ENCODE measurements at regions not wholly inside any gene's neighbourhood (a gene's known extent, or its start where the extent isn't known, plus 50 kb on each side); places are given as distances from the start of the nearest gene placed in this dataset.

DNA sequence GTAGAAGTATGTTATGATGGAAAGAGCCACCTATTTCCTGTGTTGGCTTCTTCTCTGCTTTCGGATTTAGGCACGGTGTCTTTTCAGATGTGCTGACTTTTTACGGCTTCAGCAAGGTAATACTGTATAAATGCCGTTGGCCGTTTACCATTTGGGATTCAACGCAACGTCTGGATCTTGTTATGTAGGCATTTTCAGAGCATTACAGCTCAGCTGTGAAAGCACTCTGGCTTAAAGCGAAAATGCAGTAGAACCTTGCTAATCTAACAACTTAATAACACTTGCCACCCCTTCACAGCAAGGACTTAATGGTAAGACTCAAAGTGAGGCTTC lies 229.9 kb downstream of the EFCAB11 start:
- H3K4me3 ChIP-seq (ENCODE audit: low read depth, low read length), result no peak overlapping the region
- DNase-seq (ENCODE audit: low read depth), result no peak
- TF ChIP-seq, protein P1, sequence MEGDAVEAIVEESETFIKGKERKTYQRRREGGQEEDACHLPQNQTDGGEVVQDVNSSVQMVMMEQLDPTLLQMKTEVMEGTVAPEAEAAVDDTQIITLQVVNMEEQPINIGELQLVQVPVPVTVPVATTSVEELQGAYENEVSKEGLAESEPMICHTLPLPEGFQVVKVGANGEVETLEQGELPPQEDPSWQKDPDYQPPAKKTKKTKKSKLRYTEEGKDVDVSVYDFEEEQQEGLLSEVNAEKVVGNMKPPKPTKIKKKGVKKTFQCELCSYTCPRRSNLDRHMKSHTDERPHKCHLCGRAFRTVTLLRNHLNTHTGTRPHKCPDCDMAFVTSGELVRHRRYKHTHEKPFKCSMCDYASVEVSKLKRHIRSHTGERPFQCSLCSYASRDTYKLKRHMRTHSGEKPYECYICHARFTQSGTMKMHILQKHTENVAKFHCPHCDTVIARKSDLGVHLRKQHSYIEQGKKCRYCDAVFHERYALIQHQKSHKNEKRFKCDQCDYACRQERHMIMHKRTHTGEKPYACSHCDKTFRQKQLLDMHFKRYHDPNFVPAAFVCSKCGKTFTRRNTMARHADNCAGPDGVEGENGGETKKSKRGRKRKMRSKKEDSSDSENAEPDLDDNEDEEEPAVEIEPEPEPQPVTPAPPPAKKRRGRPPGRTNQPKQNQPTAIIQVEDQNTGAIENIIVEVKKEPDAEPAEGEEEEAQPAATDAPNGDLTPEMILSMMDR (IDR thresholded peaks at IDR 0.05; ENCODE audit: control insufficient read depth, extremely low read depth, insufficient read depth), result no peak

GRCh38 chr14:89723930-89724627 lies 230.5 kb downstream of the EFCAB11 start:
- no peak for DNase-seq (ENCODE audit: low read depth)
- H3K4me3 ChIP-seq (ENCODE audit: low read depth, low read length), result no peak overlapping the region
- TF ChIP-seq, protein P1 (IDR thresholded peaks at IDR 0.05; ENCODE audit: control insufficient read depth, extremely low read depth, insufficient read depth), result no peak

DNA sequence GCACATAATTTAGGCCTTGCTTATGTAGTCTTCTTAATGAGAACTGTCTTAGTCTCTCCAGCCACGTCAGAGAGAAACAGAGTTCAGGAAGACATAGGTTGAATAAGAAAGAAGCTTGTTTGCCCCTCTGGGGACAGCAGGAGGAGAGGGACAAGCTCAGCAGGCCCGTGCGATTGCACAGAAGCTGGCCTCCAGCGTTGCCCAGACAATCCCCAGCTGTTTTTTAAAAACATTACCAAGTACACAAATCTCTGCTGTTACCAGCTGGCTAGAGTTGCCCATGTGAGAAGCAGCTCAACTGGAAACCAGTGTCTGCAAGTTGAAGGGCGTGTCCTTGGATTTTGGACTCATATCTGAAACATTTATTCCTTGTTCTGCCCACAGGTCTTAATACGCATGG lies 232.6 kb downstream of the EFCAB11 start:
- TF ChIP-seq, protein P1 (IDR thresholded peaks at IDR 0.05; ENCODE audit: control insufficient read depth, extremely low read depth, insufficient read depth), result no peak
- H3K4me3 ChIP-seq (ENCODE audit: low read depth, low read length), result no peak overlapping the region
- no peak for DNase-seq (ENCODE audit: low read depth)

- no peak for DNase-seq (ENCODE audit: low read depth)
- H3K4me3 ChIP-seq (ENCODE audit: low read depth, low read length), result no peak overlapping the region
- TF ChIP-seq, protein P1 (IDR thresholded peaks at IDR 0.05; ENCODE audit: control insufficient read depth, extremely low read depth, insufficient read depth), result no peak
These were observed 233.5 kb downstream of the EFCAB11 start for GRCh38 chr14:89720741-89721729.

DNA sequence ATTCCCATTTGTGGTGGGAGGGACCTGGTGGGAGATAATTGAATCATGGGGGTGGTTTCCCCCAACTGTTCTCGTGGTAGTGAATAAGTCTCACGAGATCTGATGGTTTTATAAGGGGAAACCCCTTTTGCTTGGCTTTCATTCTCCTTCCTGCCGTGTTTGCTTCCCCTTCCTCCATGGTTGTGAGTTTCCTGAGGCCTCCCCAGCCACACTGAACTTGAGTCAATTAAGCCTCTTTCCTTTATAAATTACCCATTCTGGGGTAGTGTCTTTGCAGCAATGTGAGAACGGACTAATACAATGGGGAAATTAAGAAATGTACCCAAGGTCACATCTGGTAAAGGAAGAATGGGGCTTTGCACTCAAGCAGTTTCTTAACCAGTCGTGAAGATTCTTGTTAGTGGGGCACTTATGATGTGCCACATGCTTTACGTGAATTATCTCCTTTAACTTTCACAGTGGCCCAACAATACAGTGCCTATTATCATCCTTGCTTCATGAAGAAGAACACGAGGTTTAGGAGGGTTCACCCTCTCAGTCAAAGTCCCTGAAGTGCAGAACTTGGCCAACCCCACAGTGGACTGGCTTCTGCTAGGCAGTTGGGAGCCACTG lies 234.3 kb downstream of the EFCAB11 start:
- DNase-seq (ENCODE audit: low read depth), result no peak
- TF ChIP-seq, protein P1 (IDR thresholded peaks at IDR 0.05; ENCODE audit: control insufficient read depth, extremely low read depth, insufficient read depth), result no peak

DNA sequence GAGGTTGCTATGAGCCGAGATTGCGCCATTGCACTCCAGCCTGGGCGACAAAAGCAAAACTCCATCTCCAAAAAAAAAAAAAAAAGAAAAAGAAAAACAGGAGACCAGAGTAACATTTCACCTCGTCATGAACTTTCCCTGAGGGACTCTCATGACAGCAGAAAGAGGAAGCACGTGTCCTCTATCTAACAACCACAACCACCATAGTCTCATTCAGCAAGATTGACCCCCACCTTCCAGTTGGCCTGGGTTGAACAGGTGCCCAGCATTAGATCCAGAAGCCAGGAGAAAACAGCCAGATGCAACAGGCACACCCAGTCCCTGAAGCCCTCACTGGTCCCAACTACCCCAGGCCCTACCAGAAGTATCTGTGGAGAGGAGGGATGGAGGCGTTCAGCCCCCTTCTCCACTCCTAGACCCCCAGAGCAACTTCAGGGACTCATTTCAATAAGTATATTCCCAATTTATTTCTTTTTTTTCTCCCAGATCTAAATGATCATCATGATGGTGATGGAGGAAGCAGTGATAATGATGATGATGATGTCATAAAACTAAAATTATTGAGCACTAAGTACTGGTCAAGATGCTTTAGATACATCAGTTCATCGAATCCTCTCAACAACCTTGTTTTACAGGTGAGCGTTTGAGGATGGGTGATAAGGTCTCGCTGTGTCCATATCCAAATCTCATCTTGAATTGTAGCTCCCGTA lies 235.0 kb downstream of the EFCAB11 start:
- DNase-seq (ENCODE audit: low read depth), result no peak
- H3K4me3 ChIP-seq (ENCODE audit: low read depth, low read length), result no peak overlapping the region
- TF ChIP-seq, protein P1 (IDR thresholded peaks at IDR 0.05; ENCODE audit: control insufficient read depth, extremely low read depth, insufficient read depth), result no peak

More for the DNA sequence above, 234.3 kb downstream of the EFCAB11 start:
- H3K4me3 ChIP-seq (ENCODE audit: low read depth, low read length), result no peak overlapping the region
